ENCODE measurements at regions not wholly inside any gene's neighbourhood (a gene's known extent, or its start where the extent isn't known, plus 50 kb on each side); places are given as distances from the start of the nearest gene placed in this dataset.

GRCh38 chr6:22433745-22434144, 135.6 kb upstream of the HDGFL1 start:
- TF ChIP-seq POLR2AphosphoS5 (IDR thresholded peaks at IDR 0.05; ENCODE audit: low read depth) (no peak), CTCF (conservative IDR thresholded peaks at IDR 0.05; ENCODE audit: low read depth in 2 of 2) (no peak), EZH2phosphoT487 (IDR thresholded peaks at IDR 0.05; ENCODE audit: unreplicated experiment) (no peak), EZH2 (IDR thresholded peaks at IDR 0.05; ENCODE audit: low read depth, unreplicated experiment) (no peak)

Measured in GM23338 (cell line).